Astrocyte of the cerebellum (primary cell): ENCODE measurements at regions not wholly inside any gene's neighbourhood (a gene's known extent, or its start where the extent isn't known, plus 50 kb on each side); places are given as distances from the start of the nearest gene placed in this dataset.

ENCODE experiments used
- DNase-seq: peaks from one replicate; pipeline ENCODE4 v3.0.0-alpha.2; 2011; ENCODE audit warnings: low read depth
- H3K4me3 ChIP-seq: 2 replicates; pipeline ENCODE4 v1.5.1; 2011; ENCODE audit warnings: mild to moderate bottlenecking, low read depth, low read length, moderate library complexity
- in situ Hi-C: cut with HindIII; loops from 2 replicates; pipeline ENCODE4 v1.10.0; 2017; ENCODE audit warnings: low sequenced_read_pairs
- TF ChIP-seq, protein P1 (sequence below): IDR thresholded peaks from 2 replicates; pipeline ENCODE4 v1.5.1; 2012; ENCODE audit warnings: low read length, low read depth, moderate library complexity, mild to moderate bottlenecking; ENCODE audit errors: missing control alignments

DNA sequence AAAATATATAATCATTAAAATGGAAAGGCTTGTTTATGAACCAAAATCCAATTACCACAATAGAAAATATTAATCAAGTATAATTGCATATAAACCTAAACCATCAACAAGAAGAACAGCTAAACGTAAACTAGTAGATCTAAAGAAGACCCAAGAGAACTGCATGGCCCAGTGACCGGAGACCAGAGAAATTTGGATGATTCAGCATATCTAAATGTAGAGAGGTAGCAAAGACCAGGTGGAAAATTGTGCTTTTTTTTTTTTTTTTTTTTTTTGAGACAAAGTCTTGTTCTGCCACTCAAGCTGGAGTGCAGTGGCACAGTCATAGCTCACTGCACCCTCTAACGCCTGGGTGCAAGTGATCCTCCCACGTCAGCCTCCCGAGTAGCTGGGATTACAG, 207.2 kb upstream of the SEMA3E start:
- in situ Hi-C loops, result no loop called here
- no peak for DNase-seq
- TF ChIP-seq, protein P1, sequence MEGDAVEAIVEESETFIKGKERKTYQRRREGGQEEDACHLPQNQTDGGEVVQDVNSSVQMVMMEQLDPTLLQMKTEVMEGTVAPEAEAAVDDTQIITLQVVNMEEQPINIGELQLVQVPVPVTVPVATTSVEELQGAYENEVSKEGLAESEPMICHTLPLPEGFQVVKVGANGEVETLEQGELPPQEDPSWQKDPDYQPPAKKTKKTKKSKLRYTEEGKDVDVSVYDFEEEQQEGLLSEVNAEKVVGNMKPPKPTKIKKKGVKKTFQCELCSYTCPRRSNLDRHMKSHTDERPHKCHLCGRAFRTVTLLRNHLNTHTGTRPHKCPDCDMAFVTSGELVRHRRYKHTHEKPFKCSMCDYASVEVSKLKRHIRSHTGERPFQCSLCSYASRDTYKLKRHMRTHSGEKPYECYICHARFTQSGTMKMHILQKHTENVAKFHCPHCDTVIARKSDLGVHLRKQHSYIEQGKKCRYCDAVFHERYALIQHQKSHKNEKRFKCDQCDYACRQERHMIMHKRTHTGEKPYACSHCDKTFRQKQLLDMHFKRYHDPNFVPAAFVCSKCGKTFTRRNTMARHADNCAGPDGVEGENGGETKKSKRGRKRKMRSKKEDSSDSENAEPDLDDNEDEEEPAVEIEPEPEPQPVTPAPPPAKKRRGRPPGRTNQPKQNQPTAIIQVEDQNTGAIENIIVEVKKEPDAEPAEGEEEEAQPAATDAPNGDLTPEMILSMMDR, result no peak
- H3K4me3 ChIP-seq, result no peak overlapping the region

DNA sequence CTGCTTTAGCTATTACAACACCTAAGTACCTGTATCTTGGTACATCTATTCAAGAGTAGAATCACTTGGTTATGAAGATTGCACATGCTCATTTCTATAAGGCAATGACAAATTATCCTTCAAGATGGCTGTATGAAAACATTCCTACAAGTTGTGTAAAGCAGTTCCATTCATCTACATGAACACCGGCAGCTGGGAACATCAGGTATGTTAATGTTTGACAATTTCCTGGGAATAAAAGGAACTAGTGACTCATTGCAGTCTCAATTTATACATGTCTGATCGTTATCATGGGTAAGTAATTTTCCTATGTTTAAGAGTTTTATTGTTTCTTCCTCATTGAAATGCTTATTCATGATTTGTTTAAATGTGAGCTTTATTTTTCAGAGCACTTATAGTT, 203.2 kb upstream of the SEMA3E start:
- no peak for DNase-seq
- no peak overlapping the region for H3K4me3 ChIP-seq
- in situ Hi-C loops, result no loop called here
- TF ChIP-seq, protein P1, result no peak

DNA sequence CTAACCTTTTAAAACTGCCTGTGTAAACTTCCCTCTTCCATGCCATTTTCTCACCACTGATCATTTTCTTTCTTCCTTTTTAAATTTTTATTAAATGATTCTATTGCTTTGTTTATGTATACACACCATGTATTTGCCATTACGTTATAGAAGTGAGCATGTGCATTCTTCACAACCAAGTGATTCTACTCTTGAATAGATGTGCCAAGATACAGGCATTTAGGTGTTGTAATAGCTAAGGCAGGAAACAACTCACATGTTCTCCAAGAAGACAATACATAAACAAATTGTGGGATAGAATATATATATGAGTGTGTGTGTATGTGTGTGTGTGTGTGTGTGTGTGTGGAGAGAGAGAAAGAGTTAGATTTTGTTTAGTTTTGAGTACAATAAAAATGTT, 202.6 kb upstream of the SEMA3E start:
- TF ChIP-seq, protein P1, result no peak
- in situ Hi-C loops, result no loop called here
- DNase-seq, result no peak
- H3K4me3 ChIP-seq, result no peak overlapping the region

DNA sequence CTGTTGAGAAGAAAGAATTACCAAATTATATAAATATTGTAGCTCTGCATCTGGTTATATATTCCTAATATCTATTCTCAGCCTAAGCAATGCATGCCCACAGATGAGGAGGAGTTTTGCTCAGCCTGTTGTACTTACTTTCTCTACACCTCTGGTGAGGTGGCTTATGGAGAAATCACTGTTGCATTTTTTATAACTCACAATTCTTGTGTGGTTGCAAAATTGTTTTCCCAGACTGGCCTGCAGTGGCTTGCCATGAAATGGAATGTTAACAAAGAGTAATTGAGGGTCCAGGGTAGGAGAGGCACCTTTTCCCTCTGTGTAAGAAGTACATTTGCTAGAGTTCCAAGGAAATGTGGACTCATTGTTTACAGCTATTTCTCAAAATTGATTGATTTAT, 202.0 kb upstream of the SEMA3E start:
- TF ChIP-seq, protein P1, result no peak
- in situ Hi-C loops, result no loop called here

DNA sequence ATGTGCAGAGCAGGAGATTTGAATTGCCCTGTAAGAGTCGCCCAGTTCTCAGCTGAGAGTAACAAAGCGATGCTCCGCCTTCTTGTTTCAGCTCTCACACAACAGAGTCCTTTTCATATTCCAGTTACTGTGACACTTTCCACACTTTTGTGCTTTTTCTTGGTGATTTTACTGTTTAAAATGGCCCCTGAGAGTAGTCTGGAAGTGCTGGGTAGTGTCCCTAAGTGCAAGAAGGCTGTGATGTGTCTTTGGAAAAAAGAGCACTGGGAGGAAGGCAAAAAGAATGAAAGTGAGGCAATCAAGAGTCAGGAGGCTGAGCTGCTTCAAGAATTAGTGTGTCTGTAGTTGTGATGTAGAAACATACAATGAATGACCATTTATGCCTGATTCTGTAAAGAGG, 201.2 kb upstream of the SEMA3E start:
- H3K4me3 ChIP-seq, result no peak overlapping the region
- in situ Hi-C loops, result no loop called here
- TF ChIP-seq, protein P1, result no peak
- no peak for DNase-seq

More for the DNA sequence above, 202.0 kb upstream of the SEMA3E start:
- no peak for DNase-seq
- H3K4me3 ChIP-seq, result no peak overlapping the region

DNA sequence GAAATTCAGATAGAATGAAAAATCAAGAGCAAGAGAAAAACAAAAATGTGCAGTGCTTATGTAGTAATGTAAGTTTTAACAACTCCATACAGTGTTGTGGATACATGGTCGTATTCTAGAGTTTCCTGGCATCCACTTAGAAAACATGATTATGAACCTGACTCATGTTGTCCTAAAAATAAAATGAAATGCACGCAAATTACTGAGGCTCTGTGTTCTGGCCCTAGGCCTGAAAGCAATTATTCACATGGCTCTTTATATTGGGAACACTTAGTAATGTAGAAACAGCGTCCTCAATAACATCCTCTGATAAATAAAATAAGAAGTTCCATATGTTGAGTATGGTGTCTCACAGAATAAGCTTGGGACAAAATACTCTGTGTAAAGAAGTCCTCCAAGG, 200.2 kb upstream of the SEMA3E start:
- TF ChIP-seq, protein P1, result no peak
- H3K4me3 ChIP-seq, result no peak overlapping the region
- in situ Hi-C loops, result no loop called here
- peak; percentile 24 for DNase-seq

DNA sequence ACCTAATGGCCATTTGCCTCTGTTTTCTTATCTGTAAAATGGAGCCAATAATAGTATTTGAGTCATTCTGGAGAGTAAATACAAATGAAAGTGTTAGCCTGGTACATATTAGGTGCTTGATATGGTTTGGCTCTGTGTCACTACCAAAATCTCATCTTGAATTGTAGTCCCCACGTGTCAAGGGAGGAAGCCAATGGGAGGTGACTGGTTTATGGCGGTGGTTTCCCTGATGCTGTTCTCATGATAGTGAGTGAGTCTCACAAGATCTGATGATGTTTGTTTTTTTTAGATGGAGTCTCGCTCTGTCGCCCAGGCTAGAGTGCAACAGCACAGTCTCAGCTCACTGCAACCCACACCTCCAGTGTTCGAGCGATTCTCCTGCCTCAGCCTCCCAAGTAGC, 194.0 kb upstream of the SEMA3E start:
- DNase-seq, result no peak
- in situ Hi-C loops, result no loop called here
- TF ChIP-seq, protein P1, result no peak
- no peak overlapping the region for H3K4me3 ChIP-seq
